Endodermal cell (in vitro differentiated cells): ENCODE measurements at regions not wholly inside any gene's neighbourhood (a gene's known extent, or its start where the extent isn't known, plus 50 kb on each side); places are given as distances from the start of the nearest gene placed in this dataset.
"Not testable (repeated sequence)": the region's sequence is repeated elsewhere in the genome, so short reads cannot be mapped to it uniquely, and the experiment has no call there.

Experiments used
- DNase-seq: peaks from one replicate; pipeline ENCODE4 v3.0.0-alpha.2; 2017
- H3K27ac ChIP-seq: 2 replicates; pipeline ENCODE4 v1.5.1; 2013; ENCODE audit warnings: mild to moderate bottlenecking, low read depth, low read length, moderate library complexity
- H3K27me3 ChIP-seq: 2 replicates; pipeline ENCODE4 v1.6.1; 2013; ENCODE audit warnings: mild to moderate bottlenecking, low read length, moderate library complexity; ENCODE audit not compliant: insufficient read depth, control insufficient read depth, poor library complexity, severe bottlenecking
- H3K36me3 ChIP-seq: 2 replicates; pipeline ENCODE4 v1.7.0; 2013; ENCODE audit warnings: mild to moderate bottlenecking, low read length, moderate library complexity; ENCODE audit not compliant: control insufficient read depth, insufficient read depth
- H3K4me1 ChIP-seq: one replicate; pipeline ENCODE4 v1.7.0; 2013; ENCODE audit warnings: low read length; ENCODE audit not compliant: control insufficient read depth, insufficient read depth
- H3K4me3 ChIP-seq: 2 replicates; pipeline ENCODE4 v1.5.1; 2013; ENCODE audit warnings: mild to moderate bottlenecking, low read length, moderate library complexity
- H3K9ac ChIP-seq: 2 replicates; pipeline ENCODE4 v1.6.1; 2013; ENCODE audit warnings: mild to moderate bottlenecking, low read length, moderate library complexity; ENCODE audit not compliant: poor library complexity, severe bottlenecking; ENCODE audit errors: extremely low read depth
- H3K9me3 ChIP-seq: 2 replicates; pipeline ENCODE4 v1.6.1; 2013; ENCODE audit warnings: mild to moderate bottlenecking, low read length, moderate library complexity; ENCODE audit not compliant: control insufficient read depth
- H3K27ac Mint-ChIP-seq: 2 replicates; pipeline ENCODE4 v1.8.0; 2020; ENCODE audit warnings: mixed read lengths
- H3K27me3 Mint-ChIP-seq: 2 replicates; pipeline ENCODE4 v1.8.0; 2021; ENCODE audit warnings: mild to moderate bottlenecking, mixed read lengths; ENCODE audit not compliant: insufficient read depth
- H3K36me3 Mint-ChIP-seq: 2 replicates; pipeline ENCODE4 v1.8.0; 2020; ENCODE audit warnings: low read depth, mixed read lengths
- H3K4me1 Mint-ChIP-seq: 2 replicates; pipeline ENCODE4 v1.8.0; 2020; ENCODE audit warnings: mixed read lengths
- H3K4me3 Mint-ChIP-seq: 2 replicates; pipeline ENCODE4 v1.8.0; 2020; ENCODE audit warnings: mild to moderate bottlenecking, moderate library complexity, mixed read lengths
- H3K9me3 Mint-ChIP-seq: 2 replicates; pipeline ENCODE4 v1.8.0; 2020; ENCODE audit warnings: mild to moderate bottlenecking, mixed read lengths
- WGBS, 2 experiments: methylation state at CpG; one replicate each; pipeline versions ENCODE4 v1.1.5 to v1.1.7; 2013; ENCODE audit warnings: missing lambda C conversion rate in 2 of 2, mixed read lengths in 1 of 2; ENCODE audit not compliant: insufficient coverage in 1 of 2, insufficient read length in 1 of 2; 5-methylcytosine and 5-hydroxymethylcytosine counted together
- TF ChIP-seq, protein P1 (sequence below): fragments of 200-600 bp; sonication (generic); conservative IDR thresholded peaks from 2 replicates; pipeline ENCODE4 v1.5.0; 2021; ENCODE audit warnings: antibody characterized with exemption, mild to moderate bottlenecking

- not testable (repeated sequence) for H3K27me3 ChIP-seq, H3K4me1 Mint-ChIP-seq
- WGBS, 2 experiments: 92 to 95% methylated on average over 7 to 12 of the region's 12 CpGs
These were observed 130.0 kb upstream of the CCZ1B start for GRCh38 chr7:6955990-6956566.

GRCh38 chr7:6958371-6958770 is 132.3 kb upstream of the CCZ1B start:
- H3K27me3 ChIP-seq, H3K36me3 ChIP-seq, H3K27ac ChIP-seq, H3K27ac Mint-ChIP-seq, H3K9ac ChIP-seq, H3K4me3 Mint-ChIP-seq, H3K4me3 ChIP-seq, H3K4me1 Mint-ChIP-seq, H3K4me1 ChIP-seq, DNase-seq, H3K27me3 Mint-ChIP-seq: not testable (repeated sequence)
- 94 to 96% methylated on average over 10 to 15 of the region's 15 CpGs for WGBS, 2 experiments
- H3K9me3 ChIP-seq: peaks cover 16% of the 10 kb centered on the region
- Mint-ChIP-seq H3K9me3 (peaks cover 51% of the 10 kb centered on the region), H3K36me3 (peaks cover 24% of the 10 kb centered on the region)

More at GRCh38 chr7:6955990-6956566, 130.0 kb upstream of the CCZ1B start:
- H3K36me3 ChIP-seq, H3K27ac ChIP-seq, H3K4me1 ChIP-seq, H3K9ac ChIP-seq, H3K27me3 Mint-ChIP-seq, DNase-seq, H3K4me3 ChIP-seq, H3K4me3 Mint-ChIP-seq, H3K9me3 ChIP-seq, H3K27ac Mint-ChIP-seq: not testable (repeated sequence)
- peaks cover 29% of the 10 kb centered on the region for H3K9me3 Mint-ChIP-seq
- H3K36me3 Mint-ChIP-seq: peaks cover 10% of the 10 kb centered on the region

GRCh38 chr7:6959942-6960341 is 133.9 kb upstream of the CCZ1B start:
- not testable (repeated sequence) for H3K9ac ChIP-seq, H3K27ac Mint-ChIP-seq, H3K4me3 Mint-ChIP-seq, H3K27me3 Mint-ChIP-seq, H3K4me1 Mint-ChIP-seq, DNase-seq, H3K36me3 ChIP-seq, H3K4me3 ChIP-seq, H3K4me1 ChIP-seq, H3K27ac ChIP-seq, H3K27me3 ChIP-seq
- peaks cover 16% of the 10 kb centered on the region for H3K9me3 ChIP-seq
- 92 to 100% methylated on average over 2 to 4 of the region's 4 CpGs for WGBS, 2 experiments
- Mint-ChIP-seq H3K36me3 (peaks cover 24% of the 10 kb centered on the region), H3K9me3 (peaks cover 61% of the 10 kb centered on the region)

GRCh38 chr7:6962871-6963270 is 136.8 kb upstream of the CCZ1B start:
- not testable (repeated sequence) for H3K27ac ChIP-seq, H3K27me3 Mint-ChIP-seq, DNase-seq, H3K4me1 ChIP-seq, H3K4me3 ChIP-seq, H3K9ac ChIP-seq, H3K4me3 Mint-ChIP-seq, H3K4me1 Mint-ChIP-seq, H3K27me3 ChIP-seq, H3K27ac Mint-ChIP-seq, H3K36me3 ChIP-seq
- WGBS, 2 experiments: 74 to 82% methylated on average over 2 to 6 of the region's 8 CpGs
- H3K36me3 Mint-ChIP-seq: peaks cover 24% of the 10 kb centered on the region
- peaks cover 64% of the 10 kb centered on the region for H3K9me3 Mint-ChIP-seq
- peaks cover 16% of the 10 kb centered on the region for H3K9me3 ChIP-seq

GRCh38 chr7:6965051-6965450 is 139.0 kb upstream of the CCZ1B start:
- H3K9ac ChIP-seq, H3K4me3 Mint-ChIP-seq, H3K4me3 ChIP-seq, H3K27ac Mint-ChIP-seq, H3K4me1 Mint-ChIP-seq, H3K36me3 ChIP-seq, H3K27ac ChIP-seq, H3K4me1 ChIP-seq, H3K27me3 Mint-ChIP-seq, H3K27me3 ChIP-seq: not testable (repeated sequence)
- H3K9me3 ChIP-seq: peaks cover 18% of the 10 kb centered on the region
- DNase-seq: peak; percentile 59
- WGBS, 2 experiments: 64% methylated on average over 6 of the region's 6 CpGs; no CpG with 5 or more reads in 1 of the 2 experiments
- Mint-ChIP-seq H3K9me3 (peaks cover 53% of the 10 kb centered on the region), H3K36me3 (peaks cover 24% of the 10 kb centered on the region)
- TF ChIP-seq, protein P1, sequence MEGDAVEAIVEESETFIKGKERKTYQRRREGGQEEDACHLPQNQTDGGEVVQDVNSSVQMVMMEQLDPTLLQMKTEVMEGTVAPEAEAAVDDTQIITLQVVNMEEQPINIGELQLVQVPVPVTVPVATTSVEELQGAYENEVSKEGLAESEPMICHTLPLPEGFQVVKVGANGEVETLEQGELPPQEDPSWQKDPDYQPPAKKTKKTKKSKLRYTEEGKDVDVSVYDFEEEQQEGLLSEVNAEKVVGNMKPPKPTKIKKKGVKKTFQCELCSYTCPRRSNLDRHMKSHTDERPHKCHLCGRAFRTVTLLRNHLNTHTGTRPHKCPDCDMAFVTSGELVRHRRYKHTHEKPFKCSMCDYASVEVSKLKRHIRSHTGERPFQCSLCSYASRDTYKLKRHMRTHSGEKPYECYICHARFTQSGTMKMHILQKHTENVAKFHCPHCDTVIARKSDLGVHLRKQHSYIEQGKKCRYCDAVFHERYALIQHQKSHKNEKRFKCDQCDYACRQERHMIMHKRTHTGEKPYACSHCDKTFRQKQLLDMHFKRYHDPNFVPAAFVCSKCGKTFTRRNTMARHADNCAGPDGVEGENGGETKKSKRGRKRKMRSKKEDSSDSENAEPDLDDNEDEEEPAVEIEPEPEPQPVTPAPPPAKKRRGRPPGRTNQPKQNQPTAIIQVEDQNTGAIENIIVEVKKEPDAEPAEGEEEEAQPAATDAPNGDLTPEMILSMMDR: peak; percentile 71

DNA sequence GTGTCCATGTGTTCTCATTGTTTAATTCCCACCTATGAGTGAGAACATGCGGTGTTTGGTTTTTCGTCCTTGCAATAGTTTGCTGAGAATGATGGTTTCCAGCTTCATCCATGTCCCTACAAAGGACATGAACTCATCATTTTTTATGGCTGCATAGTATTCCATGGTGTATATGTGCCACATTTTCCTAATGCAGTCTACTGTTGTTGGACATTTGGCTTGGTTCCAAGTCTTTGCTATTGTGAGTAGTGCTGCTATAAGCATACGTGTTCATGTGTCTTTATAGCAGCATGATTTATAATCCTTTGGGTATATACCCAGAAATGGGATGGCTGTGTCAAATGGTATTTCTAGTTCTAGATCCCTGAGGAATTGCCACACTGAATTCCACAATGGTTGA is 144.1 kb upstream of the CCZ1B start:
- not testable (repeated sequence) for H3K36me3 ChIP-seq, H3K9me3 ChIP-seq, H3K27ac Mint-ChIP-seq, H3K27me3 ChIP-seq, H3K4me3 Mint-ChIP-seq, H3K27me3 Mint-ChIP-seq, H3K4me1 Mint-ChIP-seq, DNase-seq, H3K27ac ChIP-seq, H3K4me1 ChIP-seq, H3K9ac ChIP-seq, H3K36me3 Mint-ChIP-seq, H3K4me3 ChIP-seq
- WGBS, 2 experiments: 97% methylated on average over 2 of the region's 3 CpGs; no CpG with 5 or more reads in 1 of the 2 experiments
- H3K9me3 Mint-ChIP-seq: peaks cover 45% of the 10 kb centered on the region
